ENCODE measurements at regions not wholly inside any gene's neighbourhood (a gene's known extent, or its start where the extent isn't known, plus 50 kb on each side); places are given as distances from the start of the nearest gene placed in this dataset.

DNA sequence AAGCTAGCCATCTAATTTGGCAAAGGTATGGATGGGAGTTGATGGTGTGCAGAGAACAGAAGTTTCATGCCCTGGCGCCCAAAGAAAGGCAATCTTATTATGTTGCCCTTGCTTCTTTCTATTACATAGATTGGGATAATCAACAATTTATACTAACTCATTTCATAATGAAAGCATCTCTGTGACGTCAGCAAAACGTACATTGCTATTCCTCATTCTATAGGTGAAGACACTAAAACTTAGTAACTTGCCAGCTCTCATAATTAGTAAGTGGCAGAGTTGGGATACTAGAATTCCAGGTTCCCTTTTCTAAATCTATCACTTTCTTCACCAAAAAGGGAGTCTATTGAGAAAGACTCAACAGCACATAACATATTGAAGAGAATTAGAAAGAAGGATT lies 374.8 kb downstream of the NR2F1-AS1 start:
- TF ChIP-seq NFIC (IDR thresholded peaks at IDR 0.05) (no peak), EGR1 (IDR thresholded peaks at IDR 0.05) (no peak), REST (IDR thresholded peaks at IDR 0.05; ENCODE audit: low read depth) (no peak), EP300 (IDR thresholded peaks at IDR 0.05; ENCODE audit: borderline replicate concordance) (no peak), CEBPB (IDR thresholded peaks at IDR 0.05) (no peak), TAF1 (IDR thresholded peaks at IDR 0.05; ENCODE audit: low read depth) (no peak), TCF12 (IDR thresholded peaks at IDR 0.05; ENCODE audit: low read depth) (no peak)
- TF ChIP-seq, protein P1, sequence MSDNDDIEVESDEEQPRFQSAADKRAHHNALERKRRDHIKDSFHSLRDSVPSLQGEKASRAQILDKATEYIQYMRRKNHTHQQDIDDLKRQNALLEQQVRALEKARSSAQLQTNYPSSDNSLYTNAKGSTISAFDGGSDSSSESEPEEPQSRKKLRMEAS (IDR thresholded peaks at IDR 0.05), result no peak
